ENCODE measurements at regions not wholly inside any gene's neighbourhood (a gene's known extent, or its start where the extent isn't known, plus 50 kb on each side); places are given as distances from the start of the nearest gene placed in this dataset.

GRCh38 chr21:35585878-35586277 is 474.4 kb downstream of the SETD4 start:
- in situ Hi-C loops (cut with MboI; ENCODE audit: low sequenced_read_pairs) = no loop called here

- in situ Hi-C loops (cut with MboI; ENCODE audit: low sequenced_read_pairs) = no loop called here
Measured at GRCh38 chr21:35585155-35585554, 475.2 kb downstream of the SETD4 start.

GRCh38 chr21:35583566-35584216 is 476.6 kb downstream of the SETD4 start:
- in situ Hi-C loops (cut with MboI; ENCODE audit: low sequenced_read_pairs) = no loop called here

GRCh38 chr21:35582731-35583130 is 477.6 kb downstream of the SETD4 start:
- in situ Hi-C loops (cut with MboI; ENCODE audit: low sequenced_read_pairs) = no loop called here

- in situ Hi-C loops (cut with MboI; ENCODE audit: low sequenced_read_pairs) = no loop called here
Measured at GRCh38 chr21:35581640-35582039, 478.7 kb downstream of the SETD4 start.

- in situ Hi-C loops (cut with MboI; ENCODE audit: low sequenced_read_pairs) = no loop called here
Measured at GRCh38 chr21:35579520-35580293, 480.6 kb downstream of the SETD4 start.

- in situ Hi-C loops (cut with MboI; ENCODE audit: low sequenced_read_pairs) = no loop called here
Measured at GRCh38 chr21:35578831-35579471, 481.4 kb downstream of the SETD4 start.

GRCh38 chr21:35578347-35578782 is 482.0 kb downstream of the SETD4 start:
- in situ Hi-C loops (cut with MboI; ENCODE audit: low sequenced_read_pairs) = no loop called here

GRCh38 chr21:35575280-35575915 is 484.9 kb downstream of the SETD4 start:
- in situ Hi-C loops (cut with MboI; ENCODE audit: low sequenced_read_pairs) = no loop called here

- in situ Hi-C loops (cut with MboI; ENCODE audit: low sequenced_read_pairs) = no loop called here
Measured at GRCh38 chr21:35573472-35574374, 486.6 kb downstream of the SETD4 start.

- in situ Hi-C loops (cut with MboI; ENCODE audit: low sequenced_read_pairs) = no loop called here
Measured at GRCh38 chr21:35571910-35572309, 488.4 kb downstream of the SETD4 start.

GRCh38 chr21:35568643-35569042 is 491.7 kb downstream of the SETD4 start:
- in situ Hi-C loops (cut with MboI; ENCODE audit: low sequenced_read_pairs) = no loop called here

GRCh38 chr21:35566874-35567273 is 493.5 kb downstream of the SETD4 start:
- in situ Hi-C loops (cut with MboI; ENCODE audit: low sequenced_read_pairs) = no loop called here

- in situ Hi-C loops (cut with MboI; ENCODE audit: low sequenced_read_pairs) = no loop called here
Measured at GRCh38 chr21:35565204-35565611, 495.1 kb downstream of the SETD4 start.

GRCh38 chr21:35563885-35564451 is 496.4 kb downstream of the SETD4 start:
- in situ Hi-C loops (cut with MboI; ENCODE audit: low sequenced_read_pairs) = no loop called here

GRCh38 chr21:35562876-35563275 is 497.4 kb downstream of the SETD4 start:
- in situ Hi-C loops (cut with MboI; ENCODE audit: low sequenced_read_pairs) = no loop called here

GRCh38 chr21:35561116-35561515 is 499.2 kb downstream of the SETD4 start:
- in situ Hi-C loops (cut with MboI; ENCODE audit: low sequenced_read_pairs) = no loop called here

- in situ Hi-C loops (cut with MboI; ENCODE audit: low sequenced_read_pairs) = no loop called here
Measured at GRCh38 chr21:35559829-35560225, 500.5 kb downstream of the SETD4 start.

- in situ Hi-C loops (cut with MboI; ENCODE audit: low sequenced_read_pairs) = no loop called here
Measured at GRCh38 chr21:35559128-35559828, 501.0 kb downstream of the SETD4 start.
